T-helper 17 cell (primary cell): ENCODE measurements at regions not wholly inside any gene's neighbourhood (a gene's known extent, or its start where the extent isn't known, plus 50 kb on each side); places are given as distances from the start of the nearest gene placed in this dataset.
"Not testable (repeated sequence)": the region's sequence is repeated elsewhere in the genome, so short reads cannot be mapped to it uniquely, and the experiment has no call there.

Experiments
- ATAC-seq: fragments of 150-1000 bp; cut with Tn5 transposase; 2 replicates; pipeline ENCODE4 v1.10.0; 2021; ENCODE audit warnings: mild to moderate bottlenecking, moderate library complexity
- DNase-seq, 3 donors: peaks; one replicate each; pipeline versions ENCODE4 v3.0.0 to v3.0.0-alpha.2; 2020 to 2021
- H3K9me3 ChIP-seq: one replicate; pipeline ENCODE4 v1.7.0; 2013; ENCODE audit warnings: low read length, mild to moderate bottlenecking; ENCODE audit not compliant: control insufficient read depth, poor library complexity, severe bottlenecking
- H3K27ac Mint-ChIP-seq: one replicate; pipeline ENCODE4 v1.8.0; 2022; ENCODE audit warnings: mild to moderate bottlenecking, moderate library complexity, mixed read lengths
- H3K27me3 Mint-ChIP-seq: one replicate; pipeline ENCODE4 v1.8.0; 2022; ENCODE audit warnings: mixed read lengths
- H3K36me3 Mint-ChIP-seq: one replicate; pipeline ENCODE4 v1.8.0; 2022; ENCODE audit warnings: low read depth, mixed read lengths
- H3K4me1 Mint-ChIP-seq: one replicate; pipeline ENCODE4 v1.8.0; 2022; ENCODE audit warnings: mild to moderate bottlenecking, mixed read lengths
- H3K4me3 Mint-ChIP-seq: one replicate; pipeline ENCODE4 v1.8.0; 2022; ENCODE audit warnings: mild to moderate bottlenecking, moderate library complexity, mixed read lengths

DNA sequence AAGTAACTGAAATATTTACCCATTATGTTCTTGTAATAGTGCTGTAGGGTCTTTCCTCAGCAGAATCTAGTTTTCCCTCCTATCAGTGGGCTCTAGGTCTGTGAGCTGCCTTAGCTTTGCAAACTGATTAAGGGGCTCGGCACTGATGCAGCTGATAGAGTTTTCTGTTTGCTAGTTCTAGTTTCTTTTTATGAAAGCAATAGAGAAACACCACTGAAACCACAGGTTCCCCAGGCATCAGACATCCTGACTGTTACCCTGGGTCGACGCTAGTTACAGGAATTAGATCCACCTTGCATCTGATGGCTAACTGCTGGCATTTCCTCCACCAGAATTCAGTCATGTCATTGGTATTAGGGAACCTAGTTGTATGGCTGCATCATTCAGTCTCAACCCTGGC, 225.0 kb upstream of the VCX start:
- ATAC-seq: no peak
- no peaks in the 10 kb centered on the region for H3K27me3 Mint-ChIP-seq
- no peaks in the 10 kb centered on the region for H3K4me1 Mint-ChIP-seq
- DNase-seq: no peak
- no peaks in the 10 kb centered on the region for H3K9me3 ChIP-seq
- H3K4me3 Mint-ChIP-seq: no peak overlapping the region
- H3K36me3 Mint-ChIP-seq: no peaks in the 10 kb centered on the region
- no peak overlapping the region for H3K27ac Mint-ChIP-seq

DNA sequence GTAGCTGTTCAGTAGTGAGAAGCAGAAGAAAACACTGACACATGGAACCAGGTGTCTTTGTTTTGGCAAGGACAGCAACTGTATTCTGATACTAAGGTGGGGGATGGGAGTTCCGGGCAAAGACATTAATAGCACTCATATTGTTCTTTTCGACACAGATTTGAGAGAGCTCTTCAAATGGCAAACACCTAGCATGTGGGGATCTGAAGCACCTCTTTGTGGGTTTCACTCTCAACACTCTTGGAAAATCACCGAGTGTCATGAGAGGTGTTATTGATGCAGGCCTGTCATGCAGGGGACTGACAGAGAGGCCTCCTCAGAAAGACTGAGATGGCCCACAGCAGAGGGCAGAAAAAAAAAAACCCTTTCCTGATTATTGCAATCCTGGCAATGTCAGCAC, 228.4 kb upstream of the VCX start:
- Mint-ChIP-seq H3K27ac (no peak overlapping the region), H3K4me1 (no peaks in the 10 kb centered on the region), H3K4me3 (no peak overlapping the region), H3K36me3 (no peaks in the 10 kb centered on the region), H3K27me3 (no peaks in the 10 kb centered on the region)
- ATAC-seq (no peak), DNase-seq (no peak)
- H3K9me3 ChIP-seq: no peaks in the 10 kb centered on the region

DNA sequence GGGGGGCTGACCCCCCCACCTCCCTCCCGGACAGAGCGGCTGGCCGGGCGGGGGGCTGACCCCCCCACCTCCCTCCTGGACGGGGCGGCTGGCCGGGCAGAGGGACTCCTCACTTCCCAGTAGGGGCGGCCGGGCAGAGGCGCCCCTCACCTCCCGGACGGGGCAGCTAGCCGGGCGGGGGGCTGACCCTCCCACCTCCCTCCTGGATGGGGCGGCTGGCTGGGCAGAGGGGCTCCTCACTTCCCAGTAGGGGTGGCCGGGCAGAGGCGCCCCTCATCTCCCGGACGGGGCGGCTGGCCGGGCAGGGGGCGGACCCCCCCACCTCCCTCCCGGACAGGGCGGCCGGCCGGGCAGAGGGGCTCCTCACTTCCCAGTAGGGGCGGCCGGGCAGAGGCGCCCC, 234.3 kb upstream of the VCX start:
- H3K9me3 ChIP-seq, H3K27ac Mint-ChIP-seq, H3K4me3 Mint-ChIP-seq, H3K4me1 Mint-ChIP-seq, H3K36me3 Mint-ChIP-seq, DNase-seq, H3K27me3 Mint-ChIP-seq, ATAC-seq: not testable (repeated sequence)

DNA sequence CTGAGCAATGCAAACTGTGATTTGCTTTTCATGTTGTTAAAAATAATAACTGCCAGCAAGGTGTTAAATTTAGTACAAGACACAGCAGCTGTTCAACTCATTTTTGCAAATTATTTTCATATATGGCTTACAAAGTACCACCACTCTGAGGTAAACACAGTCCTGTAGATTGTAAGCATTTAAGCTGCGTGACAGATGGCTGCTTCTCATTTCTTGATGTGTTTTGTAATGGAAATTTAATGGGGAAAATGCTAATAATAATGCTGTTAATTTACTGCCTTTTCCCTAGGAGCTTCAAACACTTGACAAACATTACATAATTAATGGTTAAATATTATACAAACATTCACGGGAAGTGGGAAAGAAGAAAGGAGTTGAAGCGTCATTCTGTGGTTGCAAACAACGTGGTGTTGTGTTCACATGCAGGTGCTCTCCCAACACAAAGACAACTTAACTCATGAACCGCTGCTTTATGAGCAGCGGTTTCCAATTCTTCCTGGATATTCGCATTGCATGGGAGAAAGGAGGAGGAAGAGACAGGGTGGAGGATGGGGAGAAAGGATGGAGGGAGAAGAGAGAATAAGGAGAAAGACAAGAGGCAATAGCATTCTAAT, 236.8 kb upstream of the VCX start:
- no peak for ATAC-seq
- H3K27me3 Mint-ChIP-seq: no peaks in the 10 kb centered on the region
- no peak overlapping the region for H3K4me3 Mint-ChIP-seq

DNA sequence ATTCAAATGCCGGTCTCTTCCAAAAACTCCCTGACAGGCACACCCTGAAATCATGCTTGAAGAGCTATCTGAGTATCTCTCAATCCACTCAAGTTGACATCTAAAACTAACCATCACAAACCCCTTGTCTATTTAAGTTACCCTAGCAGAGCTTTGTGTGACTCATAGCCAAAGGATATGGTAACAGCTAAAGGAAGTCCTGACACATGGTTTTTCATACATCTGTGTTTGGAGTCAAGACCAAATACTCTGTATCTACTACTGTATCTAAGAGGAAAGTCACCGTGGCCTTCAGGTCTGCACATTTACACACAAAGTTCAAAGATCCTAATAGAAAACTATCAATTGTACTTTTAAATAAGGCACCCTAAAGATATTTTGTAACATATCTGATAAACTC, 239.6 kb upstream of the VCX start:
- H3K27me3 Mint-ChIP-seq: no peaks in the 10 kb centered on the region
- no peaks in the 10 kb centered on the region for H3K9me3 ChIP-seq
- ATAC-seq (no peak), DNase-seq (no peak)
- H3K4me1 Mint-ChIP-seq: no peaks in the 10 kb centered on the region
- no peak overlapping the region for H3K27ac Mint-ChIP-seq
- no peak overlapping the region for H3K4me3 Mint-ChIP-seq
- no peaks in the 10 kb centered on the region for H3K36me3 Mint-ChIP-seq

More for the DNA sequence above, 236.8 kb upstream of the VCX start:
- no peak overlapping the region for H3K27ac Mint-ChIP-seq
- no peaks in the 10 kb centered on the region for H3K9me3 ChIP-seq
- no peaks in the 10 kb centered on the region for H3K4me1 Mint-ChIP-seq
- H3K36me3 Mint-ChIP-seq: no peaks in the 10 kb centered on the region
- DNase-seq: no peak

DNA sequence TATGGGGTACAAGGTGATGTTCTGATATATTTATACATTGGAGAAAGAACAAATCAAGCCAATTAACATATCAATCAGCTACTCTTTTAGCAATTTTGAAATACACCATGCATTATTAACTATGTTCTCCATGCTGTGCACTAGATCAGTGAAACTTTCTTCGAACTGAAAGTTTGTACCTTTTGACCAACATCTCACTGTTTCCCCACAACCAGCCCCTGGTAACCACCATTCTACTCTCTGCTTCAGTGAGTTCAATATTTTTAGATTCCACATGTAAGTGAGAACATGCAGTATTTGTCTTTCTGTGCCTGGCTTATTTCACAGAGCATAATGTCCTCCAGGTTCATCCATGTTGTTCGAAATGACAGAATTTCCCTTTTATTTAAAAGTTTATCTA, 246.1 kb upstream of the VCX start:
- Mint-ChIP-seq H3K27me3 (no peaks in the 10 kb centered on the region), H3K4me3 (no peak overlapping the region), H3K36me3 (no peaks in the 10 kb centered on the region), H3K27ac (no peak overlapping the region), H3K4me1 (no peaks in the 10 kb centered on the region)
- ATAC-seq (no peak), DNase-seq (no peak)
- no peaks in the 10 kb centered on the region for H3K9me3 ChIP-seq

DNA sequence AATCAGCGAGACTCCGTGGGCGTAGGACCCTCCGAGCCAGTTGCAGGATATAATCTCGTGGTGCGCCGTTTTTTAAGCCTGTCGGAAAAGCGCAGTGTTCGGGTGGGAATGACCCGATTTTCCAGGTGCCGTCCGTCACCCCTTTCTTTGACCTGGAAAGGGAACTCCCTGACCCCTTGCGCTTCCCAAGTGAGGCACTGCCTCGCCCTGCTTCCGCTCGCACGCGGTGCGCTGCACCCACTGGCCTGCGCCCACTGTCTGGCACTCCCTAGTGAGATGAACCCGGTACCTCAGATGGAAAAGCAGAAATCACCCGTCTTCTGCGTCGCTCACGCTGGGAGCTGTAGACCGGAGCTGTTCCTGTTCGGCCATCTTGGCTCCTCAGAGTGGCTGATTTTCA, 249.6 kb upstream of the VCX start:
- H3K36me3 Mint-ChIP-seq, H3K27me3 Mint-ChIP-seq, H3K4me1 Mint-ChIP-seq, DNase-seq, ATAC-seq, H3K27ac Mint-ChIP-seq, H3K4me3 Mint-ChIP-seq, H3K9me3 ChIP-seq: not testable (repeated sequence)

DNA sequence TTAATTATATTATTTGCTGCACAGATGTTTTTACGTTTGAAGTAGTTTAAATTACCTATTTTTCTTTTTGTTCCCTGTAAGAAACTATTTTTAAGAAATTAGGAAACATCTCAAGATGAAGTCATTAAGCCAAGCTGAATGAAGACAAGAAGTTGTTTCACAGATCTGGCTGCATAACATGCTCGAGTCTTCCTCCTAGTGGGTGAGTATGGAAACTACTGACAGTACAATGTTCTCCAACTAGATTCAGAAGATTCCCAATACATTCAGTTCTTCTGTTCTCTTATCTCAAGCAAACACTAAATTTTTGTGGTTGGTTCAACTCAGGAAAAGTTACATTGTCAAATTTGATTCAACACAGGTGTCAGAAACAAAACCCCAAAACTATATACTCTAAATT, 256.8 kb upstream of the VCX start:
- no peaks in the 10 kb centered on the region for H3K36me3 Mint-ChIP-seq
- ATAC-seq (no peak), DNase-seq (no peak)
- H3K27me3 Mint-ChIP-seq: no peaks in the 10 kb centered on the region
- H3K4me3 Mint-ChIP-seq: no peak overlapping the region
- no peaks in the 10 kb centered on the region for H3K4me1 Mint-ChIP-seq
- H3K9me3 ChIP-seq: no peaks in the 10 kb centered on the region
- no peak overlapping the region for H3K27ac Mint-ChIP-seq

DNA sequence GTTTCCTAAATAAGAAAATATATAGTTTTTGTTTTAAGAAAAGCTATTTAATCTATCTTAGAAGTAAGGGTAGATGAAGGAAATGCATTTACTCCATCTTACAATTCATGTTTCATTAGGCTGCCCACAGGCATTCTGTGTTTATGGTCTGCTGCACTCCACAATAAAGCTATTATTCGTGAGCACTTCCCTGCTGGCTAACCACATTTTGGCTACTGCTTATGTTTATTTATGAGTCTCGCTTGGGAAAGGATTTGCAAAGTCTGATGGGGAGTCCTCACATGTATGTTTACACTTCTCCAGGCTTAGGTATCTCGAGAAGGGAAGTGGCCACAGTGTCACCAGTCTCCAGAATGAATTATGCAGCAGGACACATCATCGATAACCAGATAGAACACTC, 260.8 kb upstream of the VCX start:
- H3K36me3 Mint-ChIP-seq: no peaks in the 10 kb centered on the region
- DNase-seq (no peak), ATAC-seq (no peak)
- no peak overlapping the region for H3K4me3 Mint-ChIP-seq
- H3K9me3 ChIP-seq: no peaks in the 10 kb centered on the region
- no peaks in the 10 kb centered on the region for H3K4me1 Mint-ChIP-seq
- H3K27ac Mint-ChIP-seq: no peak overlapping the region
- no peaks in the 10 kb centered on the region for H3K27me3 Mint-ChIP-seq

DNA sequence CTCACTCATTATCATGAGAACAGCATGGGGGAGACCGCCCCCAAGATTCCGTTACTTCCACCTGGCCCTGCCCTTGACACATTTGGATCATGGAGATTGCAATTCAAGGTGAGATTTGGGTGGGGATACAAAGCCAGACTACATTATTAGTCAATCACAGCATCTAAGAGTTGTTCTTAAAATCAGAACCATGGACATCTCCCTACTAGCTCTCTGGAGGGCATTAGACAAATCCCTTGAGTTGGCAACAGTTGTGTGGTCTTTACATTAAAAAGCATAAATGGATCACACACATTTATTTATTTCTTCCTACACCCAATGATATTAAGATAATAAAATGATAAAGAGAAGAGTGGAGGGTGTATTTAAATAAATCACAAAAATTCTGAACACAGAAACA, 262.8 kb upstream of the VCX start:
- Mint-ChIP-seq H3K36me3 (no peaks in the 10 kb centered on the region), H3K4me3 (no peak overlapping the region), H3K4me1 (no peaks in the 10 kb centered on the region), H3K27me3 (no peaks in the 10 kb centered on the region), H3K27ac (no peak overlapping the region)
- no peak for ATAC-seq
- no peaks in the 10 kb centered on the region for H3K9me3 ChIP-seq
- DNase-seq: no peak

DNA sequence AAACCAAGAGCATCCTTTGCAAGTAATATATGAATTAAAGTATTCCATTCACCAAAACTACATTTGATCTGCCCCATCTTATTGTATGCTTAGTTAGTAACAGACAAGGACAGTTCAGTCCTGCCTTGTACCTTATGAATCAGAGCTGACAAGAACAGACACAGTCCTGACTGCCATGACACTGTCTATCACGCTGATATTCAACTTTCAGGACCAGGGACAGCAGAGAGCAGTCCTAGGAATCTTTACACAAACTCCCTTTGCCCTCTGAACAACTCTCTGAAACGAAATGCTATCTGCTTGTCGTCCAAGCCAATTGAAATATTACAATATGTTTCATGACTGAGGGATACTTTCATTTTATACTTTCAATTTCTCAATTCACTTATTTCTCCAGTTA, 268.6 kb upstream of the VCX start:
- H3K9me3 ChIP-seq: no peaks in the 10 kb centered on the region
- no peaks in the 10 kb centered on the region for H3K4me1 Mint-ChIP-seq
- no peak overlapping the region for H3K4me3 Mint-ChIP-seq
- no peak for DNase-seq
- no peaks in the 10 kb centered on the region for H3K27me3 Mint-ChIP-seq
- no peak for ATAC-seq
- no peaks in the 10 kb centered on the region for H3K36me3 Mint-ChIP-seq
- no peak overlapping the region for H3K27ac Mint-ChIP-seq

DNA sequence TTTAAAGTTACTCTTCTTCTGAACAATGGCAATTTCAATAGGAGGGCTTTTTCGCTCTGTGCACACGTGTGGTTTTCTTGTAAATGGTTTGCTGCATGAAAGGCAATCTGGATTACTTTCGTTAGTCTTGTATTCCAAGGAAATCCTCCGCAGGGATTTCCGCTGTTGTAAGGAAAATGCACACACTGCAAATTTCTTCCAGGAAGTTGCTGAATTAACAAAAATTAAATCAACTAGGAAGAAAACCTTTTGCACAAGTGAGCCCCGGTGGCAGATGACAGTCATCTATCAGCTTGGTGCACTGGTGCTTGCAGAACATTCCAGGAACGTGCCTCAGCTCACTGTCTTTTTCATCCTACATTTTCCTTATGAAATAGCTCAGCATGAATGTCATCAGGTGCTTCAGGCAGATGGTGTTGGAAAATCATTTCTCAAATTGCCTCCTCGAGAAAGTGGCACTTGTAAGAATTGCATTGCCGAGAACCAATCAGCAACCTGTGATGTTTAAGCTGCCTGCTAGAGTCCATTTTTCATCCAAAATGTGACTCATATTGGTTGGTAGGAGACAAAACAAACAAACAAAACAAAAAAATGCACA, 272.4 kb upstream of the VCX start:
- Mint-ChIP-seq H3K4me1 (no peaks in the 10 kb centered on the region), H3K36me3 (no peaks in the 10 kb centered on the region), H3K27me3 (no peaks in the 10 kb centered on the region), H3K27ac (no peak overlapping the region), H3K4me3 (no peak overlapping the region)
- no peaks in the 10 kb centered on the region for H3K9me3 ChIP-seq
- no peak for DNase-seq
- no peak for ATAC-seq

DNA sequence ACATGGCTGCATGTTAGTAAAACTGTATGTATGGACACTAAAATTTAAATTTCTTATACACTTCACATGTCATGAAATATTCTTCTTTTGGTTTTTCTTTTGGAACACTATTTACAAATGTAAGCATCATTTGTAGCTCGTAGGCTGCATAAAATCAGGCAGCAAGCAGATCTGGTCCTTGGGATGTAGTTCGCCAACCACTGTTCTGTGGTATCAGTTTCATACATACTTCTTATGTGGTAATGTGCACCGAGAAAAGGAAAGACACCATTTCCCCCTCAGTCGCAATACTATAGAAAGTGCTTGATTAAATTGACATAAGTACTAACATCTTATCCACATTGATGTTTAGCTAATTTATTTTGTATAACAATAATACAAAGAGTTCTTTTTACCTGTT, 274.4 kb upstream of the VCX start:
- Mint-ChIP-seq H3K27me3 (no peaks in the 10 kb centered on the region), H3K36me3 (no peaks in the 10 kb centered on the region), H3K4me1 (no peaks in the 10 kb centered on the region), H3K4me3 (no peak overlapping the region), H3K27ac (no peak overlapping the region)
- no peaks in the 10 kb centered on the region for H3K9me3 ChIP-seq
- DNase-seq (no peak), ATAC-seq (no peak)

DNA sequence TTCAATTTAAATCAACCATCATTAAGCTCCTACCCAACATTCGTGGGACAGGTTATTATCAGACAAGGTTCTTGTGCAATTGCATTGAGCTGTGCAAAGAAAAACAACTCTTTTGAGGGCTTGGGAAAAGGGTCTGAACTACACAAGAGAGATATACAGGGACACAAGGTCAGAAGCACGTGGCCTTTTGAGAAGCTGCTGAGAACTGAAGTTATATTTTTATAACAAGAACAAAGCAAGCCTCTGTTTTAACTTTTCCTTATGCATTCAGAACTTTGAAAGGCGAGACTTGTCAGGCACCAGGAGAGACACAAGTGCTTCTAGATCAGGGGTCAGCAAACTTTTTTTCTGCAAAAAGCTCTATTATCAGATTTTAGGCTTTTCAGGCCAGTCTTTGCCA, 274.8 kb upstream of the VCX start:
- H3K36me3 Mint-ChIP-seq: no peaks in the 10 kb centered on the region

More for the DNA sequence above, 274.8 kb upstream of the VCX start:
- ATAC-seq (no peak), DNase-seq (no peak)
- Mint-ChIP-seq H3K4me1 (no peaks in the 10 kb centered on the region), H3K27me3 (no peaks in the 10 kb centered on the region), H3K27ac (no peak overlapping the region), H3K4me3 (no peak overlapping the region)
- no peaks in the 10 kb centered on the region for H3K9me3 ChIP-seq
